ENCODE measurements at regions not wholly inside any gene's neighbourhood (a gene's known extent, or its start where the extent isn't known, plus 50 kb on each side); places are given as distances from the start of the nearest gene placed in this dataset.

DNA sequence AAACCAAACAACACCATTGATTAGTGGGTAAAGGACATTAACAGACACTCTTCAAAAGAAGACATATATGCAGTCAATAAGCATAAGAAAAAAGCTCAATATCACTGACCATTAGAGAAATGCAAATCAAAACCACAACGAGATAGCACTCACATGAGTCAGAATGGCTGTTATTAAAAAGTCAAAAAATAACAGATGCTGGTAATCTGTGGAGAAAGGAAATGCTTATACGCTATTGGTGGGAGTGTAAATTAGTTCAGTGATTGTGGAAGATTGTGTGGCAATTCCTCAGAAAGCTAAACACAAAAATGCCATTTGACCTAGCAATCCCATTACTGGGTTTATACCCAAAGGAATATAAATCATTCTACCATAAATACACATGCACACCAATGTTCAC, 182.6 kb downstream of the TRPC6 start:
- DNase-seq (ENCODE audit: low spot score) = no peak

GRCh38 chr11:101397979-101398378, 185.8 kb downstream of the TRPC6 start:
- no peak for DNase-seq (ENCODE audit: low spot score)

GRCh38 chr11:101390539-101390938, 193.3 kb downstream of the TRPC6 start:
- DNase-seq (ENCODE audit: low spot score) = no peak

DNA sequence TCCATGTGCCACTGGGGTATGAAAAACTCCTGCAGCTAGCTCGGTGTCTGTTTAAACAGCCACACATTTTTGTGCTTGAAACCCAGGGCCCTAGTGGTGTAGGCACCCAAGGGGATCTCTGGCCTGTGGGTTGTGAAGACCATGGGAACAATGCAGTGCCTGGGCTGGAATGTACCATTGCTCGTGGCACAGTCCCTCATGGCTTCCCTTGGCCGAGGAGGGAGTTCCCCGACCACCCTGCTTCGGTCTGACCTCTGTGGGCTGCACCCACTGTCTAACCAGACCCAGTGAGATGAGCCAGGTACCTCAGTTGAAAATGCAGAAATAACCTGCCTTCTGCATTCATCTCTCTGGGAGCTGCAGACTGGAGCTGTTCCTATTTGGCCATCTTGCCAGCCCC, 214.0 kb downstream of the TRPC6 start:
- DNase-seq (ENCODE audit: low spot score) = no peak

- peak; percentile 54 for DNase-seq (ENCODE audit: low spot score)
These were observed 220.0 kb downstream of the TRPC6 start for GRCh38 chr11:101363706-101364275.

DNA sequence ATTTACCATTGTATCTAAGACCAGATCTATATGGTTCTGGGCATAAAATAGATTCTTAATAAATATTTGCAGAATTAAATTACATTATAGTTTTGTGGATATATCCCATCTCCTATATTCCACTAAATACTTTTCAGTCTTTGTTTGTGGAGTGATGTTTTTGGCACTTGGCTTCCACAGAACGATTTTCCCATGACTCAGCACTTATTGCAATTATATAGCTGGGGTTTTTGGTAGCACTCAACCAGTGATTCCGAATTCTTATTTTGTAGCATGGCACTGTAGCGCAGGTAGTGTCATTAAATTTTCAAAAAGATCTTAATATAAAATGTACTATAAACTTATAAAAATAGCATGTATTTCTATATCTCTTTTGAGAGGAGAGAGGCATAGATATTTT, 221.2 kb downstream of the TRPC6 start:
- DNase-seq (ENCODE audit: low spot score) = no peak

DNA sequence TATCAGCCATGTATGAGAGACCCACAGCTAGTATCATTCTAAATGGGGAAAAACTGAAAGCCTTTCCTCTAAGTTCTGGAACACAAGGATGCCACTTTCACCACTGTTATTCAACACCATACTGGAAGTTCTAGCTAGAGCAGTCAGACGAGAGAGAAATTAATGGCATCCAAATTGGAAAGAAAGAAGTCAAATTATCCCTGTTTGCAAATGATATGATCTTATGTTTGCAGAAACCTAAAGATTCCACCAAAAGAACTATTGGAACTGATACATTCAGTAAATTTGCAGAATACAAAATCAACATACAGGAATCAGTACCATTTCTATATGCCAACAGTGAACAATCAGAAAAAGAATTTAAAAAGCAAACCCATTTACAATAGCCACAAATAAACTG, 226.0 kb downstream of the TRPC6 start:
- no peak for DNase-seq (ENCODE audit: low spot score)

DNA sequence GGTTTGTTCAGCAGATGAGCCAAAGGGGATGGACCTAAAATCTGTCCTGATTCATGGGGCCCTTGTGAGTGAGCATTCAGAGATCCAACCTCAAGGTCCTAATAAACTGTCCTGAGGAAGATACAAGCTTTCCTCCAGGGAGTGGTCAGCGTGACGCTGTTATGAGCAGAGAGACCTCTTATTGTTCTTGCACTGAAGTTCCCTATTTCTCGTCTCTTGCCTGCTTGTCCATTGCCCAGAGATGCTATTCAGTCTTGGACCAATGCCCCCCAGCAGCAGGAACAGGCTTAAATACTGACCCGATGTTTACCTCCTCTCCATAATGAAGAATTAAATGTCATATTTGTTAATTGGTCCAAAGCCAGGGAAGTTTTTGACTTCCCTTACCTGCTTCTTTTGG, 225.2 kb upstream of the PGR start:
- DNase-seq (ENCODE audit: low spot score) = no peak

DNA sequence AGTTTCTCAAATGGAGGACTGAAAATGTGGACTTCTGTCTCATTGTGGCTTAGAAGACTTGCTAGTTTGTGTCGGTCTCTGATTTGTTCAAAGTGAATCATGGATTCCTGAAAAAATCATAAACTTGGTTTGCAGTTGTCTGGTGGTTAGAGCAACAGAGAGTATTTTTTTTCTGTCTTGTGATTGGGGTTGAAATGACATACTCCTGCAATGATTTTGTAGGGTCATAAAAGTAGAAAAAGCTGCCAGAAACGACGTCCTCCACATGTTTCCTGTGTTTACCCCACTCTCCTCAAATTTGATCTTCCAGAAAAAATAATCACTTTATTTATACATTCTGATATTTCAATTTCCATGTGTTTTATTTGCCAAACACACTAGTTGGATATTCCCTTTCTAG, 219.2 kb upstream of the PGR start:
- no peak for DNase-seq (ENCODE audit: low spot score)

DNA sequence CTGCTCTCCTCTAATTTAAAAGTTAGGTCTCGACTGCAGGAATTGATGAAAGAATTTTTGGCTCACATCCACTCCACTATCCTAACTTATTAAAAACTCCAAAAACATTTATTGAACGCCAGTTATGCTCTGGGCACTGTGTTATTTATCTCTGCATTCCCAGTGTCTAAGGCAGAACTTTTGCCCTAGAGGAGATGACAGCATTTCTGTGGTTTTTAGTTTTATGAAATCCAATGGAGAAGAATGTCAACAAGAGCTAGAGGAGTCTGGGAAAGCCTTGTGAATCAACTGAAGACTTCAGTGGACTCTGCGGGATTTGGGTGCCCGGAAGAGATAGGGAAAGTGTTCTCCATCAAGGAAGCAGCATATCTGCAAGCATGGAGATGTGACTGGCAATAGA, 217.0 kb upstream of the PGR start:
- DNase-seq (ENCODE audit: low spot score) = no peak

DNA sequence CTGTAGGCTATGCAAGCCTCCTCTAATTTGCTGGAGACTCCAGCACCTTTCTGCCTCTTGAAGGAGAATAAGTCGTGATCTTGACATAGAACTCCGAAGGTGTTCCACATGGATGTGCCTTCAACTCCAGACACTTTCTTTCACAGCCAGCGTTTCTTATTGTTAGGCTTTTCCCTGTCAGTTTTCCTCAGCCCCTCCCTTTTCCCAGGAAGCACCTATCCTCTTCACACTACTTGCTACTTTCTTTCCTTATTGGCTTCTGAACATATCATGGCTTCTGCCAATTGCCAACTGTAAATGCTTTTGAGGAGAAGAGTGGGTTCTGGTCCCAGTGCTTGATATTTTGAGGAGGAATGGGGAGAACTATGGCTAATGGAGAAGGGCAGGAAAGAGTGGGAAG, 216.3 kb upstream of the PGR start:
- no peak for DNase-seq (ENCODE audit: low spot score)

DNA sequence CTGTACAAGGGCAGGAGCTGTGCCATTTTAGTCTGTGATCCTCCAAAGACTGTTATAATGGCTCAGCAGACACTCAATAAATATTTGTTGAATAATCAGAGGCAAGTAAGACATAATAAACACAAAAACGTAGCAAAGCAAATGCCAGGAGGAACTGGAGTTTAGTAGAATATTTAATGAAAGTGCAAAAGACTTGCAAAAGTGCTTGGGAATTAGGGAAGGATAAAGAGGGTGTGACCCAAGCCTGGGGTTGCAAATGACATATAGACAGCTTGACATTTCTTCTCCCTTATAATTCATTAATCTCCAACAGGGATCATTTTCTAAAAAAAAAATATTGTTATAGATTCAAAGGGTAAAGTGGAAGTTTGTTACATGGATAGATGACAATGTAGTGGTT, 212.7 kb upstream of the PGR start:
- no peak for DNase-seq (ENCODE audit: low spot score)

DNA sequence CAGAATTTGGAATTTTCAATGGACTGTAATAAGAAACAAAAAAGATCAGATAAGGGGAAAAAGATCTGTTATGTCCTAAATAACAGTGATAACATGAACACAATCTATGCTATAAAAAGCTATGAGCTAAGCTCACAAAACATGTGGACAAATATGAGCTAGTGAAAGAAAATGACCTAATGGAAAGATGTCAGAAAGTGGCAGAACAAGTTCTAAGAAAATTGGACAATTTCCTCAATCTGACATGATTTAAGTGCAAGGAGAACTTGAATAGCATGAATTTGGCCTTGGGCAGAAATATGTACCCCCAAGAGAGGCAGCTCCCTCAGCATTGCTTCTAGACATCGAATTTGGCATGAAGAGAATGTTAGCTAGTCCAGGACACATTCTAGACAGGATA, 212.0 kb upstream of the PGR start:
- DNase-seq (ENCODE audit: low spot score) = no peak

- no peak for DNase-seq (ENCODE audit: low spot score)
These were observed 207.2 kb upstream of the PGR start for GRCh38 chr11:101336858-101337257.

DNA sequence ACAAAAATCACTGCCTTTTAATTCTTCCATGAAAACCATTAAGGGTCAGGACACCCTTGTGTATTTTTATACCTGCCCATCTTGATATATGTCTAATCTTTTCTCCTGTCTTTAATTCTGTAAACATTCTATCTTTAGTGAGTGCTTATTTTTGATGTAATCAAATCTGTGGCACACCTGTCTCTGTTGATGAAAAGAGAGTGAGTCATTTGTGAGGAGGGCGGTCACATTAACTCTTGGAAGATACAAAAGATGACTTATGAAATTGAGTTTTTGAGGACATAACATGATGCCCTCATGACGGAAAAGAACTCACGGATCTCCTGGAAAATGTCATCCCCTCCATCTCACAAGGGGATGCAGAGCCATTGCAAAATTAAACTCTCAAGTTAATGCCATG, 206.5 kb upstream of the PGR start:
- DNase-seq (ENCODE audit: low spot score) = no peak

GRCh38 chr11:101334581-101334980, 205.0 kb upstream of the PGR start:
- no peak for DNase-seq (ENCODE audit: low spot score)

GRCh38 chr11:101331411-101331810, 201.8 kb upstream of the PGR start:
- no peak for DNase-seq (ENCODE audit: low spot score)

DNA sequence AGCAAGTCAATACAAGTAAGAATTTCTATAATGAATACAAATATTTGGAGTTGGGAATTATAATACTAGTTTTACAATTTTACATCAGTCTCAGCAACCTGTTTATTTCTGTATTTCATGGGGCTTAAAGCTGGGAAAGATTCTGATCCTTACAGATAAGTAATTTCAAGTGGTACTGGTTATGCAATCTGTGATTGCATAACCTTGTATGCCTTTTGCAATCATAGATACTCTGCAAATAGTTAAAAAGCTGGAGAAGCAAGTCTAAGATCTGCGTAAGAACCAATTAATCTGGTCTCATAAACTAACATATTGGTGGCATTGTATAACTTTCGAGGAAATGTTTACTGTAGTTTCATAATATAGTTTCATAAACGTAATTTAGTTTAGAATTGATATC, 198.3 kb upstream of the PGR start:
- DNase-seq (ENCODE audit: low spot score) = no peak

- no peak for DNase-seq (ENCODE audit: low spot score)
These were observed 196.5 kb upstream of the PGR start for GRCh38 chr11:101326141-101326540.

GRCh38 chr11:101323997-101324396, 194.4 kb upstream of the PGR start:
- DNase-seq (ENCODE audit: low spot score) = peak; percentile 4

GRCh38 chr11:101321222-101321621, 191.6 kb upstream of the PGR start:
- peak; percentile 13 for DNase-seq (ENCODE audit: low spot score)

DNA sequence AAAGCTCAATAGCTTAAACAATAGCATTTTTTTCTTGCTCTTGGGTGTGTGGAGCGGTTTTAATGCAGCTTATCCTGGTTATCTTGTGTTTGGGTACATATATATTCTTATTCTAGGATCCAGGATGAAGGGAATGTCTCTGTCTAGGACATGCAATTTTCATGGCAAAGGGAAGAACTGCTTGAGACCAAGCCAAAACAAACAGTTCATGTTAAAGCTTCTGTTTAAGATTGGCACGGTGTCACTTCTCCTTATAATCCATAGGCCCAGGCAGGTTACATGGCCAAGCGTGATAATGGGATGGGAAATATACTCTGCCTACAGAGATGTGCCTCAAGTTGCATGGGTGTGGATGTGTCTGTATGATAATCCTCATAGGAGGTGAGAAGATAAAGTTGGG, 177.1 kb upstream of the PGR start:
- no peak for DNase-seq (ENCODE audit: low spot score)

- DNase-seq (ENCODE audit: low spot score) = no peak
These were observed 175.9 kb upstream of the PGR start for GRCh38 chr11:101305496-101305895.

DNA sequence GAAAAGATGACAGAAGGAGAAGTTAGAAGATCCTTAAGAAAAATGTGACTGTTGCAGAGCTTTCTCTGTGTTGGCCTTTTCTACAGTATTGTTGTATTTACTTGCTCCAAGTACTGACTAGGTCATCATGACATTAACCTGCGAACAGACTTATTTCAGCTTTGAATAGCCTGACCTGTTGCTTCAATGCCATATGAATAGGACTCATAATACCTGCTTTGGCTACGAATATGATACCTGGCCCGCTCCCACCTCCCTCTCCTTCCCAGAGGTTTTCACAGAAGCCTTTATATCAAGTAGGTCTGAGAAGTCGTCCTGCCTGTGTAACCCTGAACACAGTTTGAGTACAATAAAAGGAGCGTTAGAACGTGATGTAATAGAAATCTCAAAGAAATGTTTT, 169.6 kb upstream of the PGR start:
- DNase-seq (ENCODE audit: low spot score) = no peak

- DNase-seq (ENCODE audit: low spot score) = no peak
These were observed 167.3 kb upstream of the PGR start for GRCh38 chr11:101296896-101297295.
